ENCODE measurements at regions not wholly inside any gene's neighbourhood (a gene's known extent, or its start where the extent isn't known, plus 50 kb on each side); places are given as distances from the start of the nearest gene placed in this dataset.

- TF ChIP-seq CTCF (IDR thresholded peaks at IDR 0.05) (no peak), POLR2A (IDR thresholded peaks at IDR 0.05) (no peak)
Observed at GRCh38 chr3:86225461-86225860, 765.5 kb downstream of the VGLL3 start.

Data from Peyer's patch (tissue), 4 donors.